Coronary artery (tissue), 2 donors: ENCODE measurements at regions not wholly inside any gene's neighbourhood (a gene's known extent, or its start where the extent isn't known, plus 50 kb on each side); places are given as distances from the start of the nearest gene placed in this dataset.
"Not testable (repeated sequence)": the region's sequence is repeated elsewhere in the genome, so short reads cannot be mapped to it uniquely, and the experiment has no call there.

Experiments
- DNase-seq: peaks from one replicate; pipeline ENCODE4 v3.0.0-alpha.2; 2017; ENCODE audit warnings: low spot score
- H3K27ac ChIP-seq, 2 donors: fragments of 200-600 bp; sonication (generic); one replicate each; pipeline ENCODE4 v1.5.1; 2016 to 2019
- H3K4me3 ChIP-seq: fragments of 200-600 bp; sonication (generic); 2 replicates; pipeline ENCODE4 v1.5.1; 2016; ENCODE audit warnings: mild to moderate bottlenecking, moderate library complexity
- TF ChIP-seq, protein P1 (sequence below): fragments of 200-600 bp; sonication (generic); IDR thresholded peaks from one replicate; pipeline ENCODE4 v1.5.1; 2019; ENCODE audit warnings: antibody characterized with exemption

GRCh38 chr4:19158107-19158809 is 1093.4 kb upstream of the SLIT2 start:
- Histone ChIP-seq H3K27ac (no peak overlapping the region), H3K4me3 (no peak overlapping the region)
- TF ChIP-seq, protein P1, sequence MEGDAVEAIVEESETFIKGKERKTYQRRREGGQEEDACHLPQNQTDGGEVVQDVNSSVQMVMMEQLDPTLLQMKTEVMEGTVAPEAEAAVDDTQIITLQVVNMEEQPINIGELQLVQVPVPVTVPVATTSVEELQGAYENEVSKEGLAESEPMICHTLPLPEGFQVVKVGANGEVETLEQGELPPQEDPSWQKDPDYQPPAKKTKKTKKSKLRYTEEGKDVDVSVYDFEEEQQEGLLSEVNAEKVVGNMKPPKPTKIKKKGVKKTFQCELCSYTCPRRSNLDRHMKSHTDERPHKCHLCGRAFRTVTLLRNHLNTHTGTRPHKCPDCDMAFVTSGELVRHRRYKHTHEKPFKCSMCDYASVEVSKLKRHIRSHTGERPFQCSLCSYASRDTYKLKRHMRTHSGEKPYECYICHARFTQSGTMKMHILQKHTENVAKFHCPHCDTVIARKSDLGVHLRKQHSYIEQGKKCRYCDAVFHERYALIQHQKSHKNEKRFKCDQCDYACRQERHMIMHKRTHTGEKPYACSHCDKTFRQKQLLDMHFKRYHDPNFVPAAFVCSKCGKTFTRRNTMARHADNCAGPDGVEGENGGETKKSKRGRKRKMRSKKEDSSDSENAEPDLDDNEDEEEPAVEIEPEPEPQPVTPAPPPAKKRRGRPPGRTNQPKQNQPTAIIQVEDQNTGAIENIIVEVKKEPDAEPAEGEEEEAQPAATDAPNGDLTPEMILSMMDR, result no peak
- DNase-seq, result no peak

DNA sequence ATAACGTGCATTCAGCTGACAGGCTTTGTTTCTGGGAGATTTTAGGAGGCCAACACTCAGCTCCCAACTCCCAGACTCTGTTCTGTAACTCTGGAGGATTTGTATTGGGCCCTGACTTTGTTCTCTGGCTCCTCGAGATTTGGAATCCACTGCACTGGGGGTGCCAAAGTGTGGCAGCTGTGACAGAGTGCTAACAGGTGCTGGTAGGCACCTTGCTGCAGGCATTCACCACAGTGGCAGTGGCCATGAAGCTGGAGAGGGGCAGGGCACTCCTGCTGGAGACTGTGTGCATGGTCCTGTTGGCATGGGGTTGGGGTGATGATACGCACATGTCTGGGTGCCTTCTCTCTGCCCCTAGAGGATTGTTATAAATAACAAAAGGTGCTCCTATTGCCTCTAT is 1094.9 kb upstream of the SLIT2 start:
- no peak for DNase-seq
- no peak overlapping the region for H3K27ac ChIP-seq
- H3K4me3 ChIP-seq, result no peak overlapping the region
- TF ChIP-seq, protein P1, result no peak

GRCh38 chr4:19155568-19155967 is 1096.1 kb upstream of the SLIT2 start:
- TF ChIP-seq, protein P1, result no peak
- Histone ChIP-seq H3K27ac (no peak overlapping the region), H3K4me3 (no peak overlapping the region)
- no peak for DNase-seq

DNA sequence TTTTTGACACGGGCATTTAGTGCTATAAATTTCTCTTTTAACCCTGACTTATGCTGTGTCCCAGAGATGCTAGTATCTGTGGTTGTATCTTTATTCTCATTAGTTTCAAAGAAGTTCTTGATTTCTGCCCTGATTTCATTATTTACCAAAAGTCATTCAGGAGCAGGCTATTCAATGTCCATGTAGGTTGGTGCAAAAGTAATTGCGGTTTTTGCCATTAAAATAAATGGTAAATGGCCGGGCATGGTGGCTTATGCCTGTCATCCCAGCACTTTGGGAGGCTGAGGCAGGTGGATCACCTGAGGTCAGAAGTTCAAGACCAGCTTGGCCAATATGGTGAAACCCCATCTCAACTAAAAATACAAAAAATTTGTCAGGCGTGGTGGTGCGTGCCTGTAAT is 1097.4 kb upstream of the SLIT2 start:
- not testable (repeated sequence) for H3K4me3 ChIP-seq, DNase-seq, H3K27ac ChIP-seq

- DNase-seq, result no peak
- H3K4me3 ChIP-seq, result no peak overlapping the region
- no peak overlapping the region for H3K27ac ChIP-seq
- TF ChIP-seq, protein P1, result no peak
These were observed 1099.4 kb upstream of the SLIT2 start for GRCh38 chr4:19152264-19152663.

GRCh38 chr4:19151684-19152083 is 1100.0 kb upstream of the SLIT2 start:
- TF ChIP-seq, protein P1, result no peak
- Histone ChIP-seq H3K27ac (no peak overlapping the region), H3K4me3 (no peak overlapping the region)
- DNase-seq, result no peak

- no peak overlapping the region for H3K27ac ChIP-seq
- TF ChIP-seq, protein P1, result no peak
- no peak for DNase-seq
- H3K4me3 ChIP-seq, result no peak overlapping the region
These were observed 1105.7 kb upstream of the SLIT2 start for GRCh38 chr4:19146038-19146437.
